ENCODE measurements at regions not wholly inside any gene's neighbourhood (a gene's known extent, or its start where the extent isn't known, plus 50 kb on each side); places are given as distances from the start of the nearest gene placed in this dataset.
"Not testable (repeated sequence)": the region's sequence is repeated elsewhere in the genome, so short reads cannot be mapped to it uniquely, and the experiment has no call there.

DNA sequence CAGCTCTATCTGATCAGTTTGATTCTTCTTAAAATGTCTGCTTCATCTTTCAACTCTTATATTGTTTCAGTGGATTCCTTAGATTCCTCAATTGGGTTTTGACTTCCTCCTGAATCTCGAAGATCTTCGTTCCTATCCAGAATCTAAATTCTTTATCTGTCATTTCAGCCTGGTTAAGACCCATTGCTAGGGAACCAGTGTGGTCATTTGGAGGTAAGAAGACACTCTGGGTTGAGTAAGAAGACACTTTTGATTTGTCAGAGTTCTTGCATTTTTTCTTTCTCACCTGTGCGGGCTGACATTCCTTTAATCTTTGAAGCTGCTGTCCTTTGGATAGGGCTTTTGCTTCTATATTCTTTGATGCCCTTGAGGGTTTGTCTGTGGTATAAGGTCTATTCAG lies 291.9 kb downstream of the SLC7A11 start:
- Histone ChIP-seq H3K4me3 (ENCODE audit: low read depth, low read length) (no peak overlapping the region), H3K27me3 (ENCODE audit: insufficient read depth, low read depth, severe bottlenecking) (no peaks in the 10 kb centered on the region), H3K27ac (no peak overlapping the region), H3K9me3 (ENCODE audit: severe bottlenecking) (no peaks in the 10 kb centered on the region), H3K36me3 (no peaks in the 10 kb centered on the region)
- TF ChIP-seq, protein P1, sequence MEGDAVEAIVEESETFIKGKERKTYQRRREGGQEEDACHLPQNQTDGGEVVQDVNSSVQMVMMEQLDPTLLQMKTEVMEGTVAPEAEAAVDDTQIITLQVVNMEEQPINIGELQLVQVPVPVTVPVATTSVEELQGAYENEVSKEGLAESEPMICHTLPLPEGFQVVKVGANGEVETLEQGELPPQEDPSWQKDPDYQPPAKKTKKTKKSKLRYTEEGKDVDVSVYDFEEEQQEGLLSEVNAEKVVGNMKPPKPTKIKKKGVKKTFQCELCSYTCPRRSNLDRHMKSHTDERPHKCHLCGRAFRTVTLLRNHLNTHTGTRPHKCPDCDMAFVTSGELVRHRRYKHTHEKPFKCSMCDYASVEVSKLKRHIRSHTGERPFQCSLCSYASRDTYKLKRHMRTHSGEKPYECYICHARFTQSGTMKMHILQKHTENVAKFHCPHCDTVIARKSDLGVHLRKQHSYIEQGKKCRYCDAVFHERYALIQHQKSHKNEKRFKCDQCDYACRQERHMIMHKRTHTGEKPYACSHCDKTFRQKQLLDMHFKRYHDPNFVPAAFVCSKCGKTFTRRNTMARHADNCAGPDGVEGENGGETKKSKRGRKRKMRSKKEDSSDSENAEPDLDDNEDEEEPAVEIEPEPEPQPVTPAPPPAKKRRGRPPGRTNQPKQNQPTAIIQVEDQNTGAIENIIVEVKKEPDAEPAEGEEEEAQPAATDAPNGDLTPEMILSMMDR (IDR thresholded peaks at IDR 0.05; ENCODE audit: low read depth, low read length), result no peak
- DNase-seq, result no peak

DNA sequence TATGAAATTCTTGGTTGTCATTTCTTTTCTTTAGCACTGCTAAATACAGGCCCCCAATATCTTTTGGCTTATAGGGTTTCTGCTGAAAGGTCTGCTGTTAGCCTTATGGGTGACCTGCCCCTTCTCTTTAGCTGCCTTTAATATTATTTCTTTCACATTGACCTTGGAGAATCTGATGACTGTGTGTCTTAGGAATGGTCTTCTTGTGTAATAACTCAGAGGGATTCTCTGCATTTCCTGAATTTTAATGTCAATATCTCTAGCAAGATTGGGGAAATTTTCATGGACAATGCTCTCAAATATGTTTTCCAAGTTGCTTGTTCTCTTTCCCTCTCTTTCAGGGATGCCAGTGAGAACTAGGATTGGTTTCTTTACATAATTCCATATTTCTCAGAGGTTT lies 292.4 kb downstream of the SLC7A11 start:
- no peaks in the 10 kb centered on the region for H3K27me3 ChIP-seq (ENCODE audit: insufficient read depth, low read depth, severe bottlenecking)
- no peak for DNase-seq
- no peaks in the 10 kb centered on the region for H3K36me3 ChIP-seq
- H3K27ac ChIP-seq, result no peak overlapping the region
- TF ChIP-seq, protein P1 (IDR thresholded peaks at IDR 0.05; ENCODE audit: low read depth, low read length), result no peak
- H3K9me3 ChIP-seq (ENCODE audit: severe bottlenecking), result no peaks in the 10 kb centered on the region
- no peak overlapping the region for H3K4me3 ChIP-seq (ENCODE audit: low read depth, low read length)

DNA sequence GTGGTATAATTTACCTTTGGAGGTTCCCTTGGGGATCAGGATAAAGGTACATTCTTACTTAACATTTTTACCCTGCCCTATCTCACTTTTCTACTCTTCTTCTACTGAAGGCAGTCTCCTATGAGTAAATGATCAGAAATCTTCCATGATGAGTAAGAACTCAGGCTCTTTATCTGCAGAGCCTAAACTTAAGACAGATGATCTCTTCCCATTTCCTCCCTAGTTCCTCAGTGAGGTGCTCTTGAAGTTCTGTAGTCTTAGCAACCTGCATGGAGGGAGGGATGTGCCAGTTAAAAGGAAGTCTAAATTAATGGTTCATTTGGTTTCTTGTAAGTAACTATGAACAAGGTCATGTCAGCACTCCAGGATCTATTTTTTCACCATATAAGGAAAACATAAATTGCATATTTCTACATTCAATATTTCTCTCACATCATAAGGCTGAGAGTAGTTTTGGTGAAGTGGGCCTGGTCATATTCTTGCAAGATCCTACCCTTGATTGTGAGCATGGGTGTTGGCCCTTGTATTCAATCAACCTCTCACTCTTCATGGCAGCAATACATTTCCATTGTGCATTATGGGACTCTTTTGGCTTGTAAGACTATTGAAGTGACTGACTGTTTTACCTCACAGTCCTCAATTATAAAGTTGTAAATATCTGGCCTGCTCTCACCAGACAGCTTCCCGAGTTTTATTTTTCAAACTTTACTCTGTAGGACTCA lies 295.5 kb downstream of the SLC7A11 start:
- DNase-seq, result no peak
- no peak overlapping the region for H3K27ac ChIP-seq
- H3K27me3 ChIP-seq (ENCODE audit: insufficient read depth, low read depth, severe bottlenecking), result no peaks in the 10 kb centered on the region
- TF ChIP-seq, protein P1 (IDR thresholded peaks at IDR 0.05; ENCODE audit: low read depth, low read length), result no peak
- H3K36me3 ChIP-seq, result no peaks in the 10 kb centered on the region
- H3K9me3 ChIP-seq (ENCODE audit: severe bottlenecking), result no peaks in the 10 kb centered on the region
- no peak overlapping the region for H3K4me3 ChIP-seq (ENCODE audit: low read depth, low read length)

DNA sequence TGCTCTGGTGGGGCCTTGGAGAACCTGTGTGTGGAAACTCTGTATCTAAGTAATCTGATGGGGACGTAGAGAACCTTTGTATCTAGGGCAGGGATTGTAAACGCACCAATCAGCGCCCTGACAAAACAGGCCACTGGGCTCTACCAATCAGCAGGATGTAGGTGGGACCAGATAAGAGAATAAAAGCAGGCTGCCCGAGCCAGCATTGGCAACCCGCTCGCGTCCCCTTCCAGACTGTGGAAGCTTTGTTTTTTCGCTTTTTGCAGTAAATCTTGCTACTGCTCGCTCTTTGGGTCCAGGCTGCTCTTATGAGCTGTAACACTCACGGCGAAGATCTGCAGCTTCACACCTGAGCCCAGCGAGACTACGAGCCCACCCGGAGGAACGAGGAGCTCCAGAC lies 299.3 kb downstream of the SLC7A11 start:
- H3K27ac ChIP-seq; H3K9me3 ChIP-seq (ENCODE audit: severe bottlenecking); DNase-seq; H3K36me3 ChIP-seq; H3K4me3 ChIP-seq (ENCODE audit: low read depth, low read length); H3K27me3 ChIP-seq (ENCODE audit: insufficient read depth, low read depth, severe bottlenecking): not testable (repeated sequence)

DNA sequence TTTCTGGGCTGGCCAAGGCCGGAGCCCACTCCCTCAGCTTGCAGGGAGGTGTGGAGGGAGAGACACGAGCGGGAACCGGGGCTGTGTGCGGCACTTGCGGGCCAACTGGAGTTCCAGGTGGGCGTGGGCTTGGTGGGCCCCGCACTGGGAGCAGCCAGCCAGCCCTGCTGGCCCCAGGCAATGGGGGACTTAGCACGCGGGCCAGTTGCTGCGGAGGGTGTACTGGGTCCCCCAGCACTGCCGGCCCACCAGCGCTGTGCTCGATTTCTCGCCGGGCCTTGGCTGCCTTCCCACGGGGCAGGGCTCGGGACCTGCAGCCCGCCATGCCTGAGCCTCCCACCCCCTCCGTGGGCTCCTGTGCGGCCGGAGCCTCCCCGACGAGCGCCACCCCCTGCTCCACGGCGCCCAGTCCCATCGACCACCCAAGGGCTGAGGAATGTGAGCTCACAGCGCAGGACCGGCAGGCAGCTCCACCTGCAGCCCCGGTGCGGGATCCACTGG lies 300.1 kb downstream of the SLC7A11 start:
- not testable (repeated sequence) for H3K9me3 ChIP-seq (ENCODE audit: severe bottlenecking); H3K27ac ChIP-seq; H3K27me3 ChIP-seq (ENCODE audit: insufficient read depth, low read depth, severe bottlenecking); DNase-seq; H3K4me3 ChIP-seq (ENCODE audit: low read depth, low read length); H3K36me3 ChIP-seq

DNA sequence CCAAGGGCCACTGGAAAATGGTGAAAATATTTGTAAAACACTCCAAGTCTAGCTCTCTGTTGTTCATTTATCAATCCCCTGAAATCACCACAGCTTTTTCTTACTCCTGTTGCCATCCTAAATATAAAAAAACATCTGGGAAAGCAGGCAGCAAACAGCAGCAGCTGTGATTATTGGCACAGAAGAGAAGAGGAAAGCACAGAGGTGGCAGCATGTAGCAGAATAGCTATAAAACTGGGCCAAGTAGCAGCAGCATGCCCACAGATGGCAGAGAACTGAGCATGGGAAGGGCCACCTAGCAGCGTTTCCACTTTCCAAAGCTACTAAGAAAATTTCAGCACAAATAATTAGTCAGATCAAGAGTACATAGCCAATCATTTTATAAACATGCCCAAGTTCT lies 307.2 kb downstream of the SLC7A11 start:
- Histone ChIP-seq H3K9me3 (ENCODE audit: severe bottlenecking) (peaks cover 2% of the 10 kb centered on the region), H3K27ac (no peak overlapping the region), H3K4me3 (ENCODE audit: low read depth, low read length) (no peak overlapping the region), H3K27me3 (ENCODE audit: insufficient read depth, low read depth, severe bottlenecking) (no peaks in the 10 kb centered on the region), H3K36me3 (no peaks in the 10 kb centered on the region)
- TF ChIP-seq, protein P1 (IDR thresholded peaks at IDR 0.05; ENCODE audit: low read depth, low read length), result no peak
- DNase-seq, result no peak

DNA sequence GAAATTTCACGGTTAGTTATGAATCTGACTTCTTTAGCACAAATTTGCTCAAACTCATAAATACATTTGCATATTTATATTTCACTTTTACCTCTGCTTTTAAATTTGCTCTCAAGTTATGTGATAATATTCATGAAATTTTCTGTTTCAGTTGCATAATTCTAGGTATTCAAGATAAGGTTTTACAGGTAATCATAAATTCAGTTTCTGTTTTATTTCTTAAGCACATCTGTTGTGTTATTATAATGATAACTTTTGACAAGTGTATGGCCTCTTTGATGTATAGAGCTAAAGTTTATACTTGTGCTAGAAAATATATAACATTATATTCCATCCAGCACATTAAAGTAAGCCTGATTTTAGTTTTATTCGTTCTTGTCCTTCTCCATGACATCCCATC lies 308.1 kb downstream of the SLC7A11 start:
- no peak for DNase-seq
- Histone ChIP-seq H3K27me3 (ENCODE audit: insufficient read depth, low read depth, severe bottlenecking) (no peaks in the 10 kb centered on the region), H3K36me3 (no peaks in the 10 kb centered on the region), H3K27ac (no peak overlapping the region), H3K9me3 (ENCODE audit: severe bottlenecking) (peaks cover under 1% of the 10 kb centered on the region), H3K4me3 (ENCODE audit: low read depth, low read length) (no peak overlapping the region)
- TF ChIP-seq, protein P1 (IDR thresholded peaks at IDR 0.05; ENCODE audit: low read depth, low read length), result no peak

All from WERI-Rb-1 (cell line).